ENCODE measurements at regions not wholly inside any gene's neighbourhood (a gene's known extent, or its start where the extent isn't known, plus 50 kb on each side); places are given as distances from the start of the nearest gene placed in this dataset.

DNA sequence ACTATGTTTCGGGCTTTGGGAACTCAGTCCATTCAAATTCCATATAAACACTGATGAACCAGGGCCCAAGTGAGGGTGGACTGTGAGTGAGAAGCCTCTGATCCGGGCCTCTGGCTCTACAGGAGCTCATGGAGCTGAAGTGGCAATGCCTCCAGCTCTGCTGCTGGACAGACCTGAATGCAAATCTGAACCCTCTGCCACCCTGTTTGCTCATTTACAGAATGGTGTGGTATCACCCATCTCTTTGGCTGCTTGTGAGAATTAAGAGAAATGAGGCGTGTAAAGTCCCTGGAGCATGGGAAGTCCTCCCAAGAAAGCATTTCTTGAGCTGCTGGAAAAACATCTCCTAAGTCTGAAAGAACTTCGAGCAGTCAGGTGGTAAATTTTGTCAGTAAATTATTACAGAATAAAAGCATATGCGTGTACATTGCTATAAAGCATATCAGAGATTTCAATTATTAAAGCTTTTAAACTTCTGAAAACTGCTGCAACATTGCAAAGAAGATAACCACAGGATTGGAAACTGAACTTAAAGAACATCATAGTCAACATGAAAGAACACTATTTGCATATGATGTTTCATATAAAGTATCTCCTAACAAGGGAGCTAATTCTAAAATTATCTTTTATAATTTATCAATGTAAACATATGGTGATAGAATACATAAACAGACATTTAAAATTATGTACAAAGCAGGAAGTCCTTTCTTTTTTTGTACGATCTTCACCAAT, 369.0 kb downstream of the UQCRFS1 start:
- TF ChIP-seq SP1 (IDR thresholded peaks at IDR 0.05) (no peak), LEF1 (IDR thresholded peaks at IDR 0.05; ENCODE audit: borderline replicate concordance) (no peak), TARDBP (IDR thresholded peaks at IDR 0.05) (no peak), FOXM1 (IDR thresholded peaks at IDR 0.05; ENCODE audit: borderline replicate concordance) (no peak)
- no peak for DNase-seq (ENCODE audit: extremely low spot score)
- ChIA-PET POLR2A (no interaction called here), CTCF (no interaction called here)

- TF ChIP-seq PKNOX1 (IDR thresholded peaks at IDR 0.05) (no peak), FOXM1 (IDR thresholded peaks at IDR 0.05; ENCODE audit: borderline replicate concordance) (no peak), LEF1 (IDR thresholded peaks at IDR 0.05; ENCODE audit: borderline replicate concordance) (no peak), BHLHE40 (IDR thresholded peaks at IDR 0.05; ENCODE audit: borderline replicate concordance) (no peak), ELF4 (IDR thresholded peaks at IDR 0.05) (no peak), SUZ12 (IDR thresholded peaks at IDR 0.05) (no peak), ARNT (IDR thresholded peaks at IDR 0.05) (no peak), TARDBP (IDR thresholded peaks at IDR 0.05) (no peak), L3MBTL2 (conservative IDR thresholded peaks at IDR 0.05) (no peak), FOXK2 (IDR thresholded peaks at IDR 0.05) (no peak), HDGF (IDR thresholded peaks at IDR 0.05; ENCODE audit: borderline replicate concordance) (no peak), NFRKB (IDR thresholded peaks at IDR 0.05) (no peak), SP1 (IDR thresholded peaks at IDR 0.05) (no peak), ZNF384 (IDR thresholded peaks at IDR 0.05) (no peak), FOXA1 (IDR thresholded peaks at IDR 0.05) (no peak), CTBP1 (IDR thresholded peaks at IDR 0.05; ENCODE audit: borderline replicate concordance) (no peak)
- ChIA-PET POLR2A (no interaction called here), CTCF (no interaction called here)
- no peak for DNase-seq (ENCODE audit: extremely low spot score)
Observed at GRCh38 chr19:28841531-28841930, 371.4 kb downstream of the UQCRFS1 start.

DNA sequence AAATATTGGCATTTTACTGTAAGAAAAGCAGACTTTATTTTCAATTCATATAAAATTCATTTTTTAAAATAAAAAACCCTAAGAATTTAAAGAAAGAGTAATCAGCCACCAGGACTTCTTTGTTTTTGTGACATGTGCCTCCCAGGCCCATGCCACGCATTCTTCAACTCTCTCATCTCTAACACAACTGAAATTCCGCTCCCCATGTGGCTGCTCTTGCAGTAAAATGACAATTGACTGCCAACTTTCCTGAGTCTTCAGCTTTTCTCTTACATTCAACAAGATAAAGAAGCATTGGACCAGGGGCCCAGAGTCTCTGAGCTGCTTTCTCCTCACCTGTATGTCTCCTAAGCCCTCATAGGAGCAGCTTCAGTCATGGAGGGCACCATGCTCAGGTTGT, 372.1 kb downstream of the UQCRFS1 start:
- ChIA-PET POLR2A (no interaction called here), CTCF (no interaction called here)
- TF ChIP-seq LEF1 (IDR thresholded peaks at IDR 0.05; ENCODE audit: borderline replicate concordance) (no peak), HDGF (IDR thresholded peaks at IDR 0.05; ENCODE audit: borderline replicate concordance) (no peak), ZNF384 (IDR thresholded peaks at IDR 0.05) (no peak), SP1 (IDR thresholded peaks at IDR 0.05) (no peak), TARDBP (IDR thresholded peaks at IDR 0.05) (no peak), BHLHE40 (IDR thresholded peaks at IDR 0.05; ENCODE audit: borderline replicate concordance) (no peak), CTBP1 (IDR thresholded peaks at IDR 0.05; ENCODE audit: borderline replicate concordance) (no peak), FOXK2 (IDR thresholded peaks at IDR 0.05) (no peak), FOXM1 (IDR thresholded peaks at IDR 0.05; ENCODE audit: borderline replicate concordance) (no peak), SUZ12 (IDR thresholded peaks at IDR 0.05) (no peak), NFRKB (IDR thresholded peaks at IDR 0.05) (no peak), ARNT (IDR thresholded peaks at IDR 0.05) (no peak), L3MBTL2 (conservative IDR thresholded peaks at IDR 0.05) (no peak)
- no peak for DNase-seq (ENCODE audit: extremely low spot score)

DNA sequence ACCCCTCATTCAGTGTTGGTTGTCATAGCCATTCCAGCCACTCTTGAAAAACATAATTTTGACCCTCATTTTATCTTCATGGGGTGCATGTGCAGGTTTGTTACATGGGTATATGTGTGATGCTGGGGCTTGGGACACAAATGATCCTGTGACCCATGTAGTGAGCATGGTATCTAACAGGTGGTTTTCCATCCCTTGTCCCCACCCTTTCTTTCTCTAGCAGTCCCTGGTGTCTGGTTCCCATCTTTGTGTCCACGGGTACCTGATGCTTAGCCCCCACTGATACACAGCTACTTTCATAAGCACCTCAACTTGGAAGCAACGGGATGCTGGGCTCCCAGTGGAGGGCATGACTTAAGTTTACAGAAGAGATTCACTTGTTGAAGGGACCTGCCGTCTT, 373.5 kb downstream of the UQCRFS1 start:
- DNase-seq (ENCODE audit: extremely low spot score), result no peak
- POLR2A ChIA-PET, result no interaction called here
- TF ChIP-seq ZNF384 (IDR thresholded peaks at IDR 0.05) (no peak), HDGF (IDR thresholded peaks at IDR 0.05; ENCODE audit: borderline replicate concordance) (no peak), FOXA1 (IDR thresholded peaks at IDR 0.05) (no peak), FOXM1 (IDR thresholded peaks at IDR 0.05; ENCODE audit: borderline replicate concordance) (no peak), FOXK2 (IDR thresholded peaks at IDR 0.05) (no peak), NFRKB (IDR thresholded peaks at IDR 0.05) (no peak), SUZ12 (IDR thresholded peaks at IDR 0.05) (no peak), TARDBP (IDR thresholded peaks at IDR 0.05) (no peak), SP1 (IDR thresholded peaks at IDR 0.05) (no peak), LEF1 (IDR thresholded peaks at IDR 0.05; ENCODE audit: borderline replicate concordance) (no peak), PKNOX1 (IDR thresholded peaks at IDR 0.05) (no peak), CTBP1 (IDR thresholded peaks at IDR 0.05; ENCODE audit: borderline replicate concordance) (no peak), ELF4 (IDR thresholded peaks at IDR 0.05) (no peak)
- CTCF ChIA-PET, result no interaction called here

- no peak for DNase-seq (ENCODE audit: extremely low spot score)
- no peak for TF ChIP-seq LEF1 (IDR thresholded peaks at IDR 0.05; ENCODE audit: borderline replicate concordance)
- TF ChIP-seq SUZ12 (IDR thresholded peaks at IDR 0.05), result no peak
- TF ChIP-seq FOXK2 (IDR thresholded peaks at IDR 0.05), result no peak
- no peak for TF ChIP-seq BHLHE40 (IDR thresholded peaks at IDR 0.05; ENCODE audit: borderline replicate concordance)
- no peak for TF ChIP-seq ZNF384 (IDR thresholded peaks at IDR 0.05)
- TF ChIP-seq ELF4 (IDR thresholded peaks at IDR 0.05), result no peak
- TF ChIP-seq PKNOX1 (IDR thresholded peaks at IDR 0.05), result no peak
- TF ChIP-seq CTBP1 (IDR thresholded peaks at IDR 0.05; ENCODE audit: borderline replicate concordance), result no peak
- no peak for TF ChIP-seq FOXA1 (IDR thresholded peaks at IDR 0.05)
- TF ChIP-seq SP1 (IDR thresholded peaks at IDR 0.05), result no peak
- no peak for TF ChIP-seq NFRKB (IDR thresholded peaks at IDR 0.05)
- TF ChIP-seq HDGF (IDR thresholded peaks at IDR 0.05; ENCODE audit: borderline replicate concordance), result no peak
- TF ChIP-seq FOXM1 (IDR thresholded peaks at IDR 0.05; ENCODE audit: borderline replicate concordance), result no peak
- TF ChIP-seq ARNT (IDR thresholded peaks at IDR 0.05), result no peak
- TF ChIP-seq TARDBP (IDR thresholded peaks at IDR 0.05), result no peak
- TF ChIP-seq L3MBTL2 (conservative IDR thresholded peaks at IDR 0.05), result no peak
- ChIA-PET CTCF (interaction anchor here (0.6 kb wide), 1 partner anchor 169 kb away, joined by 5 read pairs; no protein-coding TSS in a partner anchor), POLR2A (no interaction called here)
Observed at GRCh38 chr19:28838909-28839308, 374.0 kb downstream of the UQCRFS1 start.

- TF ChIP-seq PKNOX1 (IDR thresholded peaks at IDR 0.05) (no peak), ZNF384 (IDR thresholded peaks at IDR 0.05) (no peak), L3MBTL2 (conservative IDR thresholded peaks at IDR 0.05) (no peak)
- POLR2A ChIA-PET, result no interaction called here
- no peak for DNase-seq (ENCODE audit: extremely low spot score)
- CTCF ChIA-PET, result no interaction called here
Observed at GRCh38 chr19:28836421-28836820, 376.5 kb downstream of the UQCRFS1 start.
